ENCODE measurements at regions not wholly inside any gene's neighbourhood (a gene's known extent, or its start where the extent isn't known, plus 50 kb on each side); places are given as distances from the start of the nearest gene placed in this dataset.

DNA sequence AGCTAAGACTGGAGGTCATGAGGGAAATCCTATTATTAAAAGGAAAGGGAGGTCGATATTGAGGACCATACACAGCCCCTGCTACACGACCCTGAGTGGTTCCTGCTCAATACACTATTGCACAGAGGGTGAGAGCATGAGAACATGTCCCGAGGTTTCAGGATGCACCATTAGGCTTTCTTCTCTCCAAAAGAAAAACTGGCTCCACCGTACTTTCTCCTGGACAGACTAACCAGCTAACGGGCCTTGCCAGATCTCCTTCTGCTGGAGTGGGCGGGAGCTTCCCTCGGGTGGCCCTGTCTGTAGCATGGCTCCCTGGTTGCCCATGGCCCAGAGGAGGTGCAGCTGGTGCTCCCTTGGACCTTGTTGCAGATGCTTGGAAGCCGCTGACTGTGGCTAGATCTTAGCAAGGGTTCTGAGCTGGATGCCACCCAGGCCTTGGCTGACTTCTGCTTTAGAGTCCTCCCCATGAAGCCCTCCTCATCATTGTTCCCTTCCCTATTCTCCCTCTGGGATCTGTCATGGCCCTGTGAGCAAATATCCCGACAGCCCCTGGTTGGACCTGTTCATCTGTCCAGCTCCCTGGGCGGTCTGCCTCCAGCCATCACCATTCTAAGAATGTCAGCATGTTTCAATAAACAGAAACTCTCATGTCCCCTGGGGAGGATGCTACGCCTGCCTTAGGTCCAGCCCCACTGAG, 52.9 kb upstream of the SHH start:
- TF ChIP-seq, protein P1, sequence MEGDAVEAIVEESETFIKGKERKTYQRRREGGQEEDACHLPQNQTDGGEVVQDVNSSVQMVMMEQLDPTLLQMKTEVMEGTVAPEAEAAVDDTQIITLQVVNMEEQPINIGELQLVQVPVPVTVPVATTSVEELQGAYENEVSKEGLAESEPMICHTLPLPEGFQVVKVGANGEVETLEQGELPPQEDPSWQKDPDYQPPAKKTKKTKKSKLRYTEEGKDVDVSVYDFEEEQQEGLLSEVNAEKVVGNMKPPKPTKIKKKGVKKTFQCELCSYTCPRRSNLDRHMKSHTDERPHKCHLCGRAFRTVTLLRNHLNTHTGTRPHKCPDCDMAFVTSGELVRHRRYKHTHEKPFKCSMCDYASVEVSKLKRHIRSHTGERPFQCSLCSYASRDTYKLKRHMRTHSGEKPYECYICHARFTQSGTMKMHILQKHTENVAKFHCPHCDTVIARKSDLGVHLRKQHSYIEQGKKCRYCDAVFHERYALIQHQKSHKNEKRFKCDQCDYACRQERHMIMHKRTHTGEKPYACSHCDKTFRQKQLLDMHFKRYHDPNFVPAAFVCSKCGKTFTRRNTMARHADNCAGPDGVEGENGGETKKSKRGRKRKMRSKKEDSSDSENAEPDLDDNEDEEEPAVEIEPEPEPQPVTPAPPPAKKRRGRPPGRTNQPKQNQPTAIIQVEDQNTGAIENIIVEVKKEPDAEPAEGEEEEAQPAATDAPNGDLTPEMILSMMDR (IDR thresholded peaks at IDR 0.05): no peak
- TF ChIP-seq POLR2A (IDR thresholded peaks at IDR 0.05): no peak

All from suprapubic skin (tissue), 3 donors.